ENCODE measurements at regions not wholly inside any gene's neighbourhood (a gene's known extent, or its start where the extent isn't known, plus 50 kb on each side); places are given as distances from the start of the nearest gene placed in this dataset.

DNA sequence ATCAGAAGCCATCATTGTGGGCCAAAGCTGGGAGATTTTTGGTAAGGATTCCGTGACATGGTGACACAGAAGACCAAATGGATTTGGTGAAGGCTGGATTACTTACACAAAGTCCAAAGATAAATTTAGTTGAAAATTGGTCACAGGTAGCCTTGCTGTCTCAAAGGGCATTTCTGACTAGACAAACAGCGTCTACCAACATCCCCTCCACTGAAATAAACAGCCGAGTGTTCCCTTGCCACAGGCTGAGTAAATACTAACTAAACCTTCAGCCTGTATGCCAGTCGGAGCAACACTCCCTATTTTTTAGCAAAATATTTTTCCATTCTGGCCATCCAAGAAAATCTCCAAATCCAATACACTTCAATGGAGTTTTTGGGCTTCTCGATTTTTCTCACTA, 279.9 kb upstream of the CITED2 start:
- 71% methylated on average over 5 of the region's 5 CpGs for WGBS (ENCODE audit: insufficient coverage, low coverage, missing lambda C conversion rate)
- H4K20me1 ChIP-seq (replicated peaks; ENCODE audit: control insufficient read depth, insufficient read depth, low read length) = no peaks in the 10 kb centered on the region
- ChIA-PET CTCF (ENCODE audit: low intra/inter-chr PET ratio) (no interaction called here), POLR2A (interaction anchor here (0.6 to 1.9 kb wide), 2 partner anchors 275 to 280 kb away, joined by 5 to 8 read pairs; partner anchors contain the start of gene CITED2)
- no peaks in the 10 kb centered on the region for H3K9me1 ChIP-seq (ENCODE audit: control insufficient read depth, insufficient read depth, low read length)
- intact Hi-C loops (cut with micrococcal nuclease) = no loop called here
- no peak for FAIRE-seq
- no peaks in the 10 kb centered on the region for H3K9me3 ChIP-seq (replicated peaks; ENCODE audit: control insufficient read depth, insufficient read depth, low read depth, low read length)
- DNase-seq (ENCODE audit: extremely low read depth in 1 of 4, low spot score in 3 of 4) = no peak
- H3K27ac ChIP-seq (ENCODE audit: extremely low read depth, low read depth, low read length) = no peak overlapping the region
- no peak overlapping the region for H3K4me2 ChIP-seq (ENCODE audit: insufficient read depth, low read length)
- no peak for TF ChIP-seq ZKSCAN3 (CRISPR knock-in tag; IDR thresholded peaks at IDR 0.05)
- TF ChIP-seq MIER1 (IDR thresholded peaks at IDR 0.05; ENCODE audit: low read depth) = no peak
- no peak for TF ChIP-seq COPS2 (conservative IDR thresholded peaks at IDR 0.05)
- no peak for TF ChIP-seq ZNF324 (CRISPR knock-in tag; IDR thresholded peaks at IDR 0.05)
- TF ChIP-seq SMARCB1 (IDR thresholded peaks at IDR 0.05; ENCODE audit: insufficient read length, low read depth) = no peak
- TF ChIP-seq ZNF436 (CRISPR knock-in tag; IDR thresholded peaks at IDR 0.05) = no peak
- no peak for TF ChIP-seq CSDE1 (IDR thresholded peaks at IDR 0.05)
- no peak for TF ChIP-seq ZBTB17 (CRISPR knock-in tag; IDR thresholded peaks at IDR 0.05)
- TF ChIP-seq ZNF146 (CRISPR knock-in tag; IDR thresholded peaks at IDR 0.05; ENCODE audit: unreplicated experiment) = no peak
- no peak for TF ChIP-seq CBX5 (IDR thresholded peaks at IDR 0.05; ENCODE audit: borderline replicate concordance, low read depth)
- TF ChIP-seq E2F3 (CRISPR knock-in tag; IDR thresholded peaks at IDR 0.05) = no peak
- TF ChIP-seq GATAD2A (IDR thresholded peaks at IDR 0.05) = no peak
- TF ChIP-seq MTA1 (IDR thresholded peaks at IDR 0.05; ENCODE audit: borderline replicate concordance) = no peak
- no peak for TF ChIP-seq HCFC1 (IDR thresholded peaks at IDR 0.05; ENCODE audit: low read depth, low read length)
- no peak for TF ChIP-seq ZSCAN32 (CRISPR knock-in tag; IDR thresholded peaks at IDR 0.05)
- TF ChIP-seq ZKSCAN1 (IDR thresholded peaks at IDR 0.05; ENCODE audit: low read depth, low read length) = no peak
- TF ChIP-seq ZNF561 (CRISPR knock-in tag; conservative IDR thresholded peaks at IDR 0.05) = no peak
- H2AFZ ChIP-seq (ENCODE audit: low read depth, low read length) = peak overlapping the region; percentile 2; the same call in 1 of the 2 replicates
- no peaks in the 10 kb centered on the region for H3K79me2 ChIP-seq (ENCODE audit: control insufficient read depth, insufficient read depth, low read length)
- no peak overlapping the region for H3K9ac ChIP-seq (ENCODE audit: insufficient read depth in 1 of 2, low read depth in 2 of 2, low read length in 2 of 2)
- no TSS peak for BruUV-seq (replicated peaks)
- H3K4me3 ChIP-seq = no peak overlapping the region
- in situ Hi-C loops (cut with MboI) = no loop called here
- peaks cover 11 to 17% of the 10 kb centered on the region in 2 experiments for H3K4me1 ChIP-seq (replicated peaks in 1 of 2; ENCODE audit: control insufficient read depth in 2 of 2, insufficient read depth in 2 of 2, low read length in 2 of 2)
- no peaks in the 10 kb centered on the region for H3K36me3 ChIP-seq (ENCODE audit: control insufficient read depth, insufficient read depth, low read length)
- ATAC-seq = no peak
- H3K27me3 ChIP-seq (ENCODE audit: control insufficient read depth in 2 of 2, insufficient read depth in 2 of 2, low read length in 2 of 2) = no peaks in the 10 kb centered on the region

All from K562 (cell line).